Ishikawa (cell line): ENCODE measurements at regions not wholly inside any gene's neighbourhood (a gene's known extent, or its start where the extent isn't known, plus 50 kb on each side); places are given as distances from the start of the nearest gene placed in this dataset.

ENCODE experiments used
- CEBPB ChIP-seq: IDR thresholded peaks from 2 replicates; pipeline ENCODE4 v1.6.1; 2012
- CREB1 ChIP-seq: IDR thresholded peaks from 2 replicates; pipeline ENCODE4 v1.6.1; 2012; ENCODE audit warnings: low read depth
- EGR1 ChIP-seq: IDR thresholded peaks from 2 replicates; pipeline ENCODE4 v1.6.1; 2012
- EP300 ChIP-seq: IDR thresholded peaks from 2 replicates; pipeline ENCODE4 v1.6.1; 2012; ENCODE audit warnings: borderline replicate concordance
- FOXM1 ChIP-seq: IDR thresholded peaks from 2 replicates; pipeline ENCODE4 v1.6.1; 2012; ENCODE audit warnings: low read depth, borderline replicate concordance
- NFIC ChIP-seq: IDR thresholded peaks from 2 replicates; pipeline ENCODE4 v1.6.1; 2012
- RAD21 ChIP-seq: IDR thresholded peaks from 2 replicates; pipeline ENCODE4 v1.6.1; 2012; ENCODE audit warnings: low read depth
- TAF1 ChIP-seq: IDR thresholded peaks from 2 replicates; pipeline ENCODE4 v1.6.1; 2012; ENCODE audit warnings: low read depth, mild to moderate bottlenecking
- TEAD4 ChIP-seq: IDR thresholded peaks from 2 replicates; pipeline ENCODE4 v1.6.1; 2012
- YY1 ChIP-seq: IDR thresholded peaks from 2 replicates; pipeline ENCODE4 v1.6.1; 2012; ENCODE audit warnings: low read depth
- ZBTB7A ChIP-seq: IDR thresholded peaks from 2 replicates; pipeline ENCODE4 v1.6.1; 2012; ENCODE audit warnings: low read depth
- TF ChIP-seq, protein P1 (sequence below): IDR thresholded peaks from 2 replicates; pipeline ENCODE4 v1.6.1; 2012; ENCODE audit warnings: low read depth, mild to moderate bottlenecking

GRCh38 chr9:81266086-81266485 is 423.3 kb downstream of the TLE1 start:
- TF ChIP-seq, protein P1, sequence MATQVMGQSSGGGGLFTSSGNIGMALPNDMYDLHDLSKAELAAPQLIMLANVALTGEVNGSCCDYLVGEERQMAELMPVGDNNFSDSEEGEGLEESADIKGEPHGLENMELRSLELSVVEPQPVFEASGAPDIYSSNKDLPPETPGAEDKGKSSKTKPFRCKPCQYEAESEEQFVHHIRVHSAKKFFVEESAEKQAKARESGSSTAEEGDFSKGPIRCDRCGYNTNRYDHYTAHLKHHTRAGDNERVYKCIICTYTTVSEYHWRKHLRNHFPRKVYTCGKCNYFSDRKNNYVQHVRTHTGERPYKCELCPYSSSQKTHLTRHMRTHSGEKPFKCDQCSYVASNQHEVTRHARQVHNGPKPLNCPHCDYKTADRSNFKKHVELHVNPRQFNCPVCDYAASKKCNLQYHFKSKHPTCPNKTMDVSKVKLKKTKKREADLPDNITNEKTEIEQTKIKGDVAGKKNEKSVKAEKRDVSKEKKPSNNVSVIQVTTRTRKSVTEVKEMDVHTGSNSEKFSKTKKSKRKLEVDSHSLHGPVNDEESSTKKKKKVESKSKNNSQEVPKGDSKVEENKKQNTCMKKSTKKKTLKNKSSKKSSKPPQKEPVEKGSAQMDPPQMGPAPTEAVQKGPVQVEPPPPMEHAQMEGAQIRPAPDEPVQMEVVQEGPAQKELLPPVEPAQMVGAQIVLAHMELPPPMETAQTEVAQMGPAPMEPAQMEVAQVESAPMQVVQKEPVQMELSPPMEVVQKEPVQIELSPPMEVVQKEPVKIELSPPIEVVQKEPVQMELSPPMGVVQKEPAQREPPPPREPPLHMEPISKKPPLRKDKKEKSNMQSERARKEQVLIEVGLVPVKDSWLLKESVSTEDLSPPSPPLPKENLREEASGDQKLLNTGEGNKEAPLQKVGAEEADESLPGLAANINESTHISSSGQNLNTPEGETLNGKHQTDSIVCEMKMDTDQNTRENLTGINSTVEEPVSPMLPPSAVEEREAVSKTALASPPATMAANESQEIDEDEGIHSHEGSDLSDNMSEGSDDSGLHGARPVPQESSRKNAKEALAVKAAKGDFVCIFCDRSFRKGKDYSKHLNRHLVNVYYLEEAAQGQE: no peak
- TF ChIP-seq RAD21: no peak
- no peak for TF ChIP-seq NFIC
- TF ChIP-seq EP300: no peak
- TF ChIP-seq YY1: no peak
- no peak for TF ChIP-seq CEBPB
- no peak for TF ChIP-seq FOXM1
- no peak for TF ChIP-seq CREB1
- TF ChIP-seq TEAD4: no peak
- TF ChIP-seq EGR1: no peak
- TF ChIP-seq TAF1: no peak
- no peak for TF ChIP-seq ZBTB7A
